ENCODE measurements at regions not wholly inside any gene's neighbourhood (a gene's known extent, or its start where the extent isn't known, plus 50 kb on each side); places are given as distances from the start of the nearest gene placed in this dataset.

- Histone ChIP-seq H3K4me1 (no peaks in the 10 kb centered on the region), H3K36me3 (no peaks in the 10 kb centered on the region), H3K4me3 (no peak overlapping the region), H3K9me3 (no peaks in the 10 kb centered on the region), H3K27me3 (no peaks in the 10 kb centered on the region), H3K27ac (no peak overlapping the region)
- no peak for DNase-seq
- intact Hi-C loops (cut with DNase I; ENCODE audit: low total_unique reads) = no loop called here
- TF ChIP-seq CTCF (IDR thresholded peaks at IDR 0.05) = no peak
Observed at GRCh38 chr10:57303566-57303965, 942.5 kb upstream of the ZWINT start.

- H3K4me1 ChIP-seq = no peaks in the 10 kb centered on the region
- intact Hi-C loops (cut with DNase I; ENCODE audit: low total_unique reads) = no loop called here
- H3K27me3 ChIP-seq = no peaks in the 10 kb centered on the region
- H3K27ac ChIP-seq = no peak overlapping the region
- no peak for DNase-seq
- H3K9me3 ChIP-seq = no peaks in the 10 kb centered on the region
- no peaks in the 10 kb centered on the region for H3K36me3 ChIP-seq
- no peak for TF ChIP-seq CTCF (IDR thresholded peaks at IDR 0.05)
- H3K4me3 ChIP-seq = no peak overlapping the region
Observed at GRCh38 chr10:57300718-57301117, 939.7 kb upstream of the ZWINT start.

GRCh38 chr10:57294698-57295097 is 933.6 kb upstream of the ZWINT start:
- H3K36me3 ChIP-seq = no peaks in the 10 kb centered on the region
- H3K9me3 ChIP-seq = no peaks in the 10 kb centered on the region
- intact Hi-C loops (cut with DNase I; ENCODE audit: low total_unique reads) = no loop called here
- H3K4me1 ChIP-seq = no peaks in the 10 kb centered on the region
- no peak for DNase-seq
- H3K27me3 ChIP-seq = no peaks in the 10 kb centered on the region
- H3K27ac ChIP-seq = no peak overlapping the region
- no peak overlapping the region for H3K4me3 ChIP-seq
- TF ChIP-seq CTCF (IDR thresholded peaks at IDR 0.05) = no peak

GRCh38 chr10:57288754-57289153 is 927.7 kb upstream of the ZWINT start:
- Histone ChIP-seq H3K36me3 (no peaks in the 10 kb centered on the region), H3K4me3 (no peak overlapping the region), H3K27ac (no peak overlapping the region), H3K9me3 (no peaks in the 10 kb centered on the region), H3K27me3 (no peaks in the 10 kb centered on the region), H3K4me1 (no peaks in the 10 kb centered on the region)
- no peak for TF ChIP-seq CTCF (IDR thresholded peaks at IDR 0.05)
- intact Hi-C loops (cut with DNase I; ENCODE audit: low total_unique reads) = no loop called here
- DNase-seq = no peak

GRCh38 chr10:57262892-57263291 is 901.8 kb upstream of the ZWINT start:
- H3K9me3 ChIP-seq = no peaks in the 10 kb centered on the region
- no peak for DNase-seq
- no peak overlapping the region for H3K27ac ChIP-seq
- no peak overlapping the region for H3K4me3 ChIP-seq
- TF ChIP-seq CTCF (IDR thresholded peaks at IDR 0.05) = no peak
- H3K36me3 ChIP-seq = no peaks in the 10 kb centered on the region
- intact Hi-C loops (cut with DNase I; ENCODE audit: low total_unique reads) = no loop called here
- H3K4me1 ChIP-seq = no peaks in the 10 kb centered on the region
- H3K27me3 ChIP-seq = no peaks in the 10 kb centered on the region

GRCh38 chr10:57260175-57260574 is 899.1 kb upstream of the ZWINT start:
- H3K27me3 ChIP-seq = no peaks in the 10 kb centered on the region
- H3K4me3 ChIP-seq = no peak overlapping the region
- no peak for DNase-seq
- TF ChIP-seq CTCF (IDR thresholded peaks at IDR 0.05) = no peak
- no peak overlapping the region for H3K27ac ChIP-seq
- intact Hi-C loops (cut with DNase I; ENCODE audit: low total_unique reads) = no loop called here
- H3K4me1 ChIP-seq = no peaks in the 10 kb centered on the region
- no peaks in the 10 kb centered on the region for H3K36me3 ChIP-seq
- H3K9me3 ChIP-seq = no peaks in the 10 kb centered on the region

Measured in tibial artery (tissue), 4 donors.